GM12878 (cell line): ENCODE measurements at regions not wholly inside any gene's neighbourhood (a gene's known extent, or its start where the extent isn't known, plus 50 kb on each side); places are given as distances from the start of the nearest gene placed in this dataset.

Experiments
- ATAC-seq: fragments of 200-7000 bp; cut with Tn5 transposase; 3 replicates; pipeline ENCODE4 v1.9.1; 2020; ENCODE audit warnings: mild to moderate bottlenecking, moderate library complexity
- BruUV-seq: library from RNA; stranded (reverse); fragments of 400-500 nt; replicated peaks from 2 replicates; lab custom pipeline; 2021; lab: Mats Ljungman, UMichigan
- CTCF ChIA-PET: fragments of 300-600 bp; sonication (Branson Sonifier 250); formaldehyde crosslinking; extraction: SDS; loops from one replicate; lab custom pipeline; 2021; ENCODE audit warnings: inconsistent platforms; lab: Yijun Ruan, JAX
- POLR2A ChIA-PET: fragments of 350-600 bp; formaldehyde crosslinking; extraction: SDS; loops from one replicate; lab custom pipeline; 2021; ENCODE audit warnings: inconsistent platforms; lab: Charles Lee
- RAD21 ChIA-PET: fragments of 300-600 bp; sonication (Branson Sonifier 250); formaldehyde crosslinking; loops from one replicate; lab custom pipeline; 2023; ENCODE audit warnings: antibody characterized with exemption; ENCODE audit not compliant: unreplicated experiment; lab: Charles Lee
- SMC1A ChIA-PET: fragments of 300-600 bp; sonication (Branson Sonifier 250); formaldehyde crosslinking; loops from one replicate; lab custom pipeline; 2023; ENCODE audit not compliant: unreplicated experiment, uncharacterized antibody; lab: Charles Lee
- DNase-seq: peaks from one replicate; pipeline ENCODE4 v3.0.0-alpha.2; 2011; ENCODE audit warnings: low read depth, low spot score
- FAIRE-seq: peaks from 3 replicates; lab custom pipeline; 2011; peaks lifted over from hg19 to GRCh38; lab: Jason Lieb, UNC
- H2AFZ ChIP-seq: 2 replicates; pipeline ENCODE4 v1.6.0; 2011; ENCODE audit warnings: low read depth, low read length, control low read depth; ENCODE audit not compliant: control insufficient read depth
- H3K27ac ChIP-seq: 2 replicates; pipeline ENCODE4 v1.5.1; 2011; ENCODE audit warnings: control low read depth; ENCODE audit not compliant: control insufficient read depth, insufficient read depth
- H3K27me3 ChIP-seq, 2 experiments: replicated peaks in 1 of 2; 2 replicates each; pipeline versions ENCODE4 v1.6.0 to v1.6.1; 2011; ENCODE audit warnings: low read length in 1 of 2; ENCODE audit not compliant: control insufficient read depth in 2 of 2, insufficient read depth in 2 of 2
- H3K36me3 ChIP-seq, 2 experiments: 2 replicates each; pipeline ENCODE4 v1.5.1; 2011; ENCODE audit warnings: low read length in 1 of 2; ENCODE audit not compliant: control insufficient read depth in 2 of 2, insufficient read depth in 2 of 2
- H3K4me1 ChIP-seq: 2 replicates; pipeline ENCODE4 v1.6.1; 2011; ENCODE audit warnings: mild to moderate bottlenecking, low read length, moderate library complexity, mixed read lengths; ENCODE audit not compliant: control insufficient read depth, insufficient read depth
- H3K4me2 ChIP-seq: 2 replicates; pipeline ENCODE4 v1.6.0; 2011; ENCODE audit warnings: control low read depth; ENCODE audit not compliant: control insufficient read depth, insufficient read depth
- H3K4me3 ChIP-seq: fragments of 200-600 bp; sonication (generic); 2 replicates; pipeline ENCODE4 v1.5.1; 2016
- H3K79me2 ChIP-seq: 2 replicates; pipeline ENCODE4 v1.6.0; 2011; ENCODE audit warnings: low read length; ENCODE audit not compliant: control insufficient read depth, insufficient read depth
- H3K9ac ChIP-seq: 2 replicates; pipeline ENCODE4 v1.8.0; 2011; ENCODE audit warnings: low read length, control low read depth, mixed read lengths; ENCODE audit not compliant: control insufficient read depth, insufficient read depth
- H3K9me3 ChIP-seq: replicated peaks from 3 replicates; pipeline ENCODE4 v1.5.1; 2011; ENCODE audit warnings: mild to moderate bottlenecking, low read length; ENCODE audit not compliant: control insufficient read depth, insufficient read depth
- H4K20me1 ChIP-seq: 2 replicates; pipeline ENCODE4 v1.6.0; 2011; ENCODE audit not compliant: control insufficient read depth, insufficient read depth
- ASH2L ChIP-seq: fragments of 300-600, 200-600 bp; sonication (generic); IDR thresholded peaks from 2 replicates; pipeline ENCODE4 v1.6.1; 2017; ENCODE audit warnings: low read depth, mild to moderate bottlenecking, borderline replicate concordance
- BMI1 ChIP-seq: fragments of 450-650 bp; IDR thresholded peaks from 2 replicates; pipeline ENCODE4 v1.6.1; 2016; ENCODE audit warnings: mild to moderate bottlenecking, moderate library complexity, borderline replicate concordance
- E2F4 ChIP-seq: IDR thresholded peaks from 2 replicates; pipeline ENCODE4 v1.6.1; 2012; ENCODE audit warnings: low read depth, low read length, improper control_type of control experiment
- E4F1 ChIP-seq: fragments of 450-650 bp; IDR thresholded peaks from 2 replicates; pipeline ENCODE4 v1.6.1; 2018; ENCODE audit warnings: borderline replicate concordance, mild to moderate bottlenecking; ENCODE audit not compliant: partially characterized antibody
- EZH2 ChIP-seq: IDR thresholded peaks from 2 replicates; pipeline ENCODE4 v1.6.1; 2012; ENCODE audit warnings: low read depth, mild to moderate bottlenecking, control low read depth, inconsistent platforms, low read length, borderline replicate concordance; ENCODE audit not compliant: control insufficient read depth
- IKZF2 ChIP-seq, 2 experiments: fragments of 450-650 bp; IDR thresholded peaks; 2 replicates each; pipeline ENCODE4 v1.6.1; 2017; ENCODE audit warnings: mild to moderate bottlenecking in 2 of 2, moderate library complexity in 2 of 2
- JUND ChIP-seq: IDR thresholded peaks from 2 replicates; pipeline ENCODE4 v1.6.1; 2012; ENCODE audit warnings: low read depth, mild to moderate bottlenecking, low read length, improper control_type of control experiment, moderate library complexity
- MEF2B ChIP-seq: fragments of 450-650 bp; IDR thresholded peaks from 2 replicates; pipeline ENCODE4 v1.6.1; 2018; ENCODE audit warnings: mild to moderate bottlenecking, moderate library complexity; ENCODE audit not compliant: partially characterized antibody, poor library complexity, severe bottlenecking
- MYB ChIP-seq: fragments of 150-350 bp; IDR thresholded peaks from 2 replicates; pipeline ENCODE4 v1.6.1; 2014; ENCODE audit warnings: mild to moderate bottlenecking, low read depth, low read length, borderline replicate concordance
- POU2F2 ChIP-seq: IDR thresholded peaks from 3 replicates; pipeline ENCODE4 v1.6.1; 2011; ENCODE audit warnings: low read depth, mild to moderate bottlenecking, low read length, borderline replicate concordance
- RFX5 ChIP-seq: IDR thresholded peaks from 2 replicates; pipeline ENCODE4 v1.6.1; 2011; ENCODE audit warnings: low read depth, low read length, improper control_type of control experiment
- SPI1 ChIP-seq: IDR thresholded peaks from 2 replicates; pipeline ENCODE4 v1.6.1; 2011; ENCODE audit warnings: low read depth, mild to moderate bottlenecking, low read length, moderate library complexity, borderline replicate concordance; ENCODE audit not compliant: insufficient read depth
- SRF ChIP-seq, 2 experiments: IDR thresholded peaks; 2 replicates each; pipeline ENCODE4 v1.6.1; 2011; ENCODE audit warnings: low read depth in 2 of 2, low read length in 2 of 2, mild to moderate bottlenecking in 1 of 2, moderate library complexity in 1 of 2
- TARDBP ChIP-seq: IDR thresholded peaks from 2 replicates; pipeline ENCODE4 v1.6.1; 2016; ENCODE audit warnings: borderline replicate concordance
- TBL1XR1 ChIP-seq: IDR thresholded peaks from 2 replicates; pipeline ENCODE4 v1.6.1; 2012; ENCODE audit warnings: low read depth, low read length, improper control_type of control experiment
- USF1 ChIP-seq: IDR thresholded peaks from 2 replicates; pipeline ENCODE4 v1.6.1; 2011; ENCODE audit warnings: borderline replicate concordance, low read depth, mild to moderate bottlenecking, moderate library complexity, mixed read lengths, low read length; ENCODE audit not compliant: insufficient read depth; ENCODE audit errors: extremely low read length
- YY1 ChIP-seq: IDR thresholded peaks from 2 replicates; pipeline ENCODE4 v1.6.1; 2011; ENCODE audit warnings: low read depth, mild to moderate bottlenecking, low read length
- ZBTB4 ChIP-seq: fragments of 450-650 bp; formaldehyde crosslinking; IDR thresholded peaks from 2 replicates; pipeline ENCODE4 v1.4.0; 2022; ENCODE audit warnings: mild to moderate bottlenecking, moderate library complexity
- WGBS: methylation state at CpG from one replicate; pipeline ENCODE4 v1.1.6; 2016; ENCODE audit warnings: low lambda C conversion rate; ENCODE audit not compliant: insufficient replicate concordance, insufficient coverage; ENCODE audit errors: missing lambda C conversion rate; 5-methylcytosine and 5-hydroxymethylcytosine counted together
- in situ Hi-C: fragments of 300-500 bp; cut with MboI; formaldehyde crosslinking; loops from 9 replicates; pipeline ENCODE4 v1.14.3; 2018; ENCODE audit warnings: mixed read lengths
- intact Hi-C: fragments of 100-400 bp; cut with micrococcal nuclease; formaldehyde crosslinking; loops from one replicate; pipeline ENCODE4 v1.14.2; 2022; ENCODE audit not compliant: unreplicated experiment

GRCh38 chr3:27554706-27555105 lies 70.5 kb upstream of the SLC4A7 start:
- no peak for ATAC-seq
- SMC1A ChIA-PET = no interaction called here
- DNase-seq = no peak
- TF ChIP-seq TARDBP (no peak), POU2F2 (no peak), JUND (no peak), MYB (no peak), MEF2B (no peak), YY1 (no peak), E2F4 (no peak), E4F1 (no peak), RFX5 (no peak), USF1 (no peak), ZBTB4 (CRISPR knock-in tag) (no peak), ASH2L (no peak), EZH2 (no peak), SRF (IDR thresholded peaks at IDR 0.05; ENCODE audit: low read depth in 2 of 2, low read length in 2 of 2) (no peak), IKZF2 (IDR thresholded peaks at IDR 0.05) (no peak), BMI1 (no peak), TBL1XR1 (no peak), SPI1 (no peak)

More at GRCh38 chr3:27554706-27555105, 70.5 kb upstream of the SLC4A7 start:
- H3K27ac ChIP-seq = no peak overlapping the region
- H2AFZ ChIP-seq = no peak overlapping the region
- no peaks in the 10 kb centered on the region for H3K36me3 ChIP-seq
- no peak overlapping the region for H3K4me3 ChIP-seq
- H3K9ac ChIP-seq = no peak overlapping the region
- no peaks in the 10 kb centered on the region; a peak in 1 of 4 replicates for H3K27me3 ChIP-seq
- H3K9me3 ChIP-seq = no peaks in the 10 kb centered on the region
- CTCF ChIA-PET = no interaction called here
- no peaks in the 10 kb centered on the region for H4K20me1 ChIP-seq
- 43% methylated on average over 2 of the region's 2 CpGs for WGBS
- intact Hi-C loops = no loop called here
- no peak for FAIRE-seq
- POLR2A ChIA-PET = interaction anchor here (0.5 to 0.6 kb wide), 2 partner anchors 9 to 130 kb away, joined by 3 read pairs; no protein-coding TSS in a partner anchor
- H3K4me1 ChIP-seq = no peaks in the 10 kb centered on the region
- in situ Hi-C loops = no loop called here
- no peaks in the 10 kb centered on the region for H3K79me2 ChIP-seq
- RAD21 ChIA-PET = no interaction called here
- H3K4me2 ChIP-seq = no peak overlapping the region
- BruUV-seq = no TSS peak
